ENCODE measurements at regions not wholly inside any gene's neighbourhood (a gene's known extent, or its start where the extent isn't known, plus 50 kb on each side); places are given as distances from the start of the nearest gene placed in this dataset.

DNA sequence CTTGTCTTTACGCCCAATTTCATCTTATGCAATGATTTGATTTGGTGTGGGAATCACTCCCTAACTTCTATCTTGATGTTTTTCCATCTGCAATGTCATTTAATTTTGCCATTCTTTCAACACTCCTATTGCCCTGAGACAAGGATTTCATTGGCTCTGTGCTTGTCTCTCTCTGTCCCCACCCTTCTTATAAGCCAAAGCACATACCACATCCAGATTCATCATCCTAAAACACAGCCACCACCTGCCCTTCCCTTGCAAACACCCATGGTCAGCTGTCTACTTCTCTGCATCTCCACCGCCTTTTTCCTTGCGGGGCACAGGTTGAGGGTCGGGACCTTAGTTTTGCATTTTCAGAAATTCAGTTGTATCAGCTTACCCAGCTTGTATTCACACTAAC lies 225.8 kb upstream of the SOX21 start:
- no peak overlapping the region for H3K4me3 ChIP-seq (ENCODE audit: low read length)
- H3K9me3 ChIP-seq (ENCODE audit: control insufficient read depth, low read length), result peaks cover 3% of the 10 kb centered on the region
- no peaks in the 10 kb centered on the region for H3K27me3 ChIP-seq (replicated peaks; ENCODE audit: control insufficient read depth, insufficient read depth, low read length)
- H3K36me3 ChIP-seq (ENCODE audit: control insufficient read depth, insufficient read depth, low read length, severe bottlenecking), result no peaks in the 10 kb centered on the region
- H3K9ac ChIP-seq (ENCODE audit: low read length), result no peak overlapping the region
- H3K4me1 ChIP-seq (ENCODE audit: control insufficient read depth, insufficient read depth, low read length), result no peaks in the 10 kb centered on the region
- DNase-seq (ENCODE audit: low read depth), result no peak

DNA sequence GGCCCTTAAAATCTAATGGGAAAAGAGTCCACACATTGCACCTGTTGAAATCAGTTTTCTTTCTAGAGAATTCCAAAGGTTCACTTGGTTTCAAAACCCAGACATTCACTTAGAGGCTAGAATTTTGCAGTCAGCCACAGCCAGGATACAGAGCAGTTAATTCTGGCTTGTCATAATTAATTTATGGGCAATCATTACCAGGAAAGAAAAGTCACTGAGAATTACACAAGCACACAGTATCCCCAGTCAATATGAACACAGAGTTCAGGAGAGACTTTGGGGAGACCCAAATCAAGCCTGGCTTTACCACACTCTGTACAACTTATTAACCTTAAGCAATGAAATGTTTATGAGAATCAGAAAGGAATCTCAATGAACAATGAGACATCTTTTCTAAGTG lies 224.3 kb upstream of the SOX21 start:
- no peaks in the 10 kb centered on the region for H3K9me3 ChIP-seq (ENCODE audit: control insufficient read depth, low read length)
- no peaks in the 10 kb centered on the region for H3K27me3 ChIP-seq (replicated peaks; ENCODE audit: control insufficient read depth, insufficient read depth, low read length)
- H3K4me3 ChIP-seq (ENCODE audit: low read length), result no peak overlapping the region
- H3K36me3 ChIP-seq (ENCODE audit: control insufficient read depth, insufficient read depth, low read length, severe bottlenecking), result no peaks in the 10 kb centered on the region
- no peak overlapping the region for H3K9ac ChIP-seq (ENCODE audit: low read length)
- no peaks in the 10 kb centered on the region for H3K4me1 ChIP-seq (ENCODE audit: control insufficient read depth, insufficient read depth, low read length)
- no peak for DNase-seq (ENCODE audit: low read depth)

DNA sequence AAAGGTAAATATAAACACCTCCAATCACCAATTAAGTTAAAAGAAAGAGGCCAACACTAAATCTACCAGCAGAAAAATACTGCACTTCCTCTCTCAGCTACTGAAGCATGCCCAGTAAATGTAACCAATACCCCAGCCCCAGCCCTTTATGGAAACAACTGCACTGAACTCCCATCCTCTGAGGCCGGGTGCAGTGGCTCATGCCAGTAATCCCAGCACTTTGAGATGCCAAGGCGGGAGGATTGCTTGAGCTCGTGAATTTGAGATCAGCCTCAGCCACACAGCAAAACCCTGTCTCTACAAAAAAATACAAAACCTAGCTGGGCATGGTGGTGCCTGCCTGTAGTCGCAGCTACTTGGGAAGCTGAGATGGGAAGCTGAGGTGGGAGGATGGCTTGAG lies 221.6 kb upstream of the SOX21 start:
- Histone ChIP-seq H3K27me3 (replicated peaks; ENCODE audit: control insufficient read depth, insufficient read depth, low read length) (no peaks in the 10 kb centered on the region), H3K9me3 (ENCODE audit: control insufficient read depth, low read length) (no peaks in the 10 kb centered on the region), H3K9ac (ENCODE audit: low read length) (no peak overlapping the region), H3K4me1 (ENCODE audit: control insufficient read depth, insufficient read depth, low read length) (no peaks in the 10 kb centered on the region), H3K4me3 (ENCODE audit: low read length) (no peak overlapping the region), H3K36me3 (ENCODE audit: control insufficient read depth, insufficient read depth, low read length, severe bottlenecking) (no peaks in the 10 kb centered on the region)
- DNase-seq (ENCODE audit: low read depth), result no peak

DNA sequence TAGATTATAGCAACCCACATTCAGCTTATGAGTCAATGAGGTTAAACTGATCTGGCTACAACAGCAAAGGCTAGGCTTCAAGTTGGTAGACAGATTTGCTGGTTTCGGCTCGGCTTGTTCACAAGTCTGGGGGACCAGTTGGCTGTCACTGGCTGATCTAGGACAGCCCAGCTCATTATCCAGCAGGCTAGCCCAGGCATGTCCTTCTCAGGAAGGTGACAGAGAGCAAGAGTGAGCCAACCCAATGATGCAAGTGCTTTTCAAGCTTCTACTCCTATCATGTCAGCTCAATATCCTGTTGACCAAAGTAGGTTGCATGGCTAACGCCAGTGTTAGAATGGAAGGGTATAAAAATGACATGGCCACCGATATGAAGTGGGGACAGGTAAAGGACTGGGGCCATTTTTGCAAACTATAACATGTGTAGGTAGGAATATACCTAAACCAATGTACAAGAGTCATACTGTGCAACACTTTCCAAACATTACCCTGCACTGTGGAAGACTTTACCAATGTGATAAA lies 220.9 kb upstream of the SOX21 start:
- Histone ChIP-seq H3K4me1 (ENCODE audit: control insufficient read depth, insufficient read depth, low read length) (no peaks in the 10 kb centered on the region), H3K36me3 (ENCODE audit: control insufficient read depth, insufficient read depth, low read length, severe bottlenecking) (no peaks in the 10 kb centered on the region), H3K4me3 (ENCODE audit: low read length) (no peak overlapping the region), H3K9ac (ENCODE audit: low read length) (no peak overlapping the region), H3K27me3 (replicated peaks; ENCODE audit: control insufficient read depth, insufficient read depth, low read length) (no peaks in the 10 kb centered on the region), H3K9me3 (ENCODE audit: control insufficient read depth, low read length) (no peaks in the 10 kb centered on the region)
- DNase-seq (ENCODE audit: low read depth), result no peak

DNA sequence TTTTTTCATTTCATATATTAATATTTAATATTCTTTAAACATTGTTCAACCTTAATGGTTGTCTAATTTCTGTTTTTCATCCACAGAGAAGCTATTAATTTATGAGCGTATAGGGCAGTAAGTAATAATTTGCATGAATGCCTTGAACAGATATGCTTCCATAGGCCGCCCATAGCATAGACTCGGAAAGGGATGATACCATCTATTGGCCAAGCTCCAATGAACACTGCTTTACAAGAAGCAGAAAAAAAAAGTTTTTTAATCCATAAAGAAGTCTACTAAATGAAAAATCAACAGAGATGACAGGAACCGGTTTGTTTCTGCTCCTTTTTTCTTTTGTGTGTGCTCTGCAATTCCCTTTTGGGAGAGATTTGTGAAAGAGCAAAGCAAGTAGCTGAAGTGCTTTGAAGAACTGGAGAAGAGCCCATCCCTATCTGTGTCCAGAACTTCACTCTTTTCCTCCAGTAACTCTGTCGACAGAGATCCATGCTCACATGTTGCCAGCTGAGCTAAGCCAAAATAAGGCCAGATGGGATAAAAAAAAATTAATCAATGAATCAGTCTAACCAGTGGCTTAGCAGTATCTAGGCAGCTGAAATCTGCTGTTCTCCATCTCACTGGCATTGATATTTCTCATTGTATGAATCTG lies 215.9 kb upstream of the SOX21 start:
- H3K9me3 ChIP-seq (ENCODE audit: control insufficient read depth, low read length), result peaks cover 1% of the 10 kb centered on the region
- no peaks in the 10 kb centered on the region for H3K4me1 ChIP-seq (ENCODE audit: control insufficient read depth, insufficient read depth, low read length)
- peaks cover 3% of the 10 kb centered on the region for H3K27me3 ChIP-seq (replicated peaks; ENCODE audit: control insufficient read depth, insufficient read depth, low read length)
- no peak overlapping the region for H3K9ac ChIP-seq (ENCODE audit: low read length)
- no peak for DNase-seq (ENCODE audit: low read depth)
- no peaks in the 10 kb centered on the region for H3K36me3 ChIP-seq (ENCODE audit: control insufficient read depth, insufficient read depth, low read length, severe bottlenecking)
- no peak overlapping the region for H3K4me3 ChIP-seq (ENCODE audit: low read length)

DNA sequence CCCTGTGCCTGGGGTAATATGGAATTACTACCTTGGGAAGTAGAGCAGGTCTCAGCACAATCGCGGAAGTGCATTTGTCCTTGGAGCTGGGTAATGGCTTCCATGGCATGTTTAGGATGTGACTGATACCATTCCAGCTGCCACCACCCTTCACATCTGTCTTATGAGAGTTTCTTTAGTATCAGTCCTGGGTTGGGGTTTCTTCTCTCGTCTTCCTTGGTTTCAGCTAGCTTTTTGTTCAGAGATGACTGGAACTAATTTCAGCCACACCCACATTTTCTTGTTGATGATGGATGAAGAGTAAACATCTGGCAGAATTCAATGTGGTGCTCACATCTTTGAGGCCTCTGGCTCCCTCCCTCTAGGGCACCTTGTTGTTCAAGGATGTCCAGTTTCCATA lies 212.9 kb upstream of the SOX21 start:
- Histone ChIP-seq H3K9ac (ENCODE audit: low read length) (no peak overlapping the region), H3K4me1 (ENCODE audit: control insufficient read depth, insufficient read depth, low read length) (no peaks in the 10 kb centered on the region), H3K36me3 (ENCODE audit: control insufficient read depth, insufficient read depth, low read length, severe bottlenecking) (no peaks in the 10 kb centered on the region), H3K27me3 (replicated peaks; ENCODE audit: control insufficient read depth, insufficient read depth, low read length) (peaks cover 13% of the 10 kb centered on the region), H3K4me3 (ENCODE audit: low read length) (no peak overlapping the region), H3K9me3 (ENCODE audit: control insufficient read depth, low read length) (peaks cover 2% of the 10 kb centered on the region)
- no peak for DNase-seq (ENCODE audit: low read depth)

DNA sequence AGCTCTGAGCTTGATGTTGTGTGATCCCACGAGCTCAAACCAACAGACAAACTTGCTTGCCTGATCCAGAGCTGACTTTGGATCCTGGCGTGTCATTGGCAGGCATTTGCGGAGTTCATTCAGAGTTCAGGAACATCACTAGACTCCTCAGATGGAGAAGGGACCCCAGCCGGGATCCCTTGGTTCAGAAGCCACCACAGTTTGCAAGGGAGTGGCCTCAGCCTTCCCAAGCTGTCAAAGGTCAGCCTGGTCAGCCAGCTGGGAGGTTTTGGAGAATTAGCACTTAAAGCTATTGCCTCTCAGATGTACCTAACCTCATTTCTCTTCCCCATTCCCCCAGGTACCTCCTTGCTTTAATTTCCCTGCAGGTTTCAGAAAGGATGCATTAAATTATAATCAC lies 208.8 kb upstream of the SOX21 start:
- H3K4me1 ChIP-seq (ENCODE audit: control insufficient read depth, insufficient read depth, low read length), result no peaks in the 10 kb centered on the region
- H3K27me3 ChIP-seq (replicated peaks; ENCODE audit: control insufficient read depth, insufficient read depth, low read length), result peaks cover 10% of the 10 kb centered on the region
- DNase-seq (ENCODE audit: low read depth), result no peak
- H3K36me3 ChIP-seq (ENCODE audit: control insufficient read depth, insufficient read depth, low read length, severe bottlenecking), result no peaks in the 10 kb centered on the region
- H3K4me3 ChIP-seq (ENCODE audit: low read length), result no peak overlapping the region
- no peak overlapping the region for H3K9ac ChIP-seq (ENCODE audit: low read length)
- peaks cover 2% of the 10 kb centered on the region for H3K9me3 ChIP-seq (ENCODE audit: control insufficient read depth, low read length)

DNA sequence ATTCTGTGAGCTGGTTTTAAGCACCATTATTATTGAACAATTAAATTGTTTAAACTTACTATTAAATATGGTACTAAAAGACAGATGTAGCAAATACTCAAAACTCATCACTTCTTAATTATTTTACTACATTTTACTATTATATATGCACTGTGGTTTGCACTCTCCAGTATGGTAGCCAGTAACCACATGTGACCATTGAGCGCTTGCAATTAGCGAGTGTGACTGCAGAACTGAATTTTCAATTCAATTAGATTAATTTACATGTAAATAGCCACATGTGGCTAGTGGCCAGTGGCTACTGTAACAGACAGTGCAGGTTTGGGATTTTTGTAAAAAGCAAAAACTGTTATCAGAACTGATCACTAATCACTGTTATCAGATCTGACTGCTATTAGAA lies 208.2 kb upstream of the SOX21 start:
- Histone ChIP-seq H3K36me3 (ENCODE audit: control insufficient read depth, insufficient read depth, low read length, severe bottlenecking) (no peaks in the 10 kb centered on the region), H3K9ac (ENCODE audit: low read length) (no peak overlapping the region), H3K27me3 (replicated peaks; ENCODE audit: control insufficient read depth, insufficient read depth, low read length) (peaks cover 10% of the 10 kb centered on the region), H3K4me1 (ENCODE audit: control insufficient read depth, insufficient read depth, low read length) (no peaks in the 10 kb centered on the region), H3K9me3 (ENCODE audit: control insufficient read depth, low read length) (peaks cover 2% of the 10 kb centered on the region), H3K4me3 (ENCODE audit: low read length) (no peak overlapping the region)
- DNase-seq (ENCODE audit: low read depth), result no peak

DNA sequence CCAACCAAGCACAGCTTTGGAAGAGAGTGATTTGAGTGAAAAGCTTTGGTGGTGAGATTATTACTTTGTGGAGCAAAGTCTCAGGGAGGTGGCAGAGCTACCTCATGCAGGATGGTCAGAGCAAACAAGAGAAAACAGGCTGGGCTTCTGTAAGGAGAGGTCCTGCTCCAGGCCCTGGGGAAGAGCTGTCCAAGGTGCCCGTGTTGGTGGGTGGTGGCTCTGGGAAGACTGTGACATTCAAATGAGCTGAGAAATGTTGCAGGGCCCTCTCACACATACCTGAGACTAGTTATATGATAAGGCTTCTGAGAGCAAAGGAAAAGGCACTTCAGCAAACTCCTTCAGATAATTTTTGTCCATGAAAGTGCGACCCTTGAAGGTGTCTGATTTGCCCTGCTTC lies 205.5 kb upstream of the SOX21 start:
- Histone ChIP-seq H3K9ac (ENCODE audit: low read length) (no peak overlapping the region), H3K4me1 (ENCODE audit: control insufficient read depth, insufficient read depth, low read length) (no peaks in the 10 kb centered on the region), H3K27me3 (replicated peaks; ENCODE audit: control insufficient read depth, insufficient read depth, low read length) (peaks cover 10% of the 10 kb centered on the region), H3K36me3 (ENCODE audit: control insufficient read depth, insufficient read depth, low read length, severe bottlenecking) (no peaks in the 10 kb centered on the region), H3K4me3 (ENCODE audit: low read length) (no peak overlapping the region), H3K9me3 (ENCODE audit: control insufficient read depth, low read length) (no peaks in the 10 kb centered on the region)
- DNase-seq (ENCODE audit: low read depth), result no peak

DNA sequence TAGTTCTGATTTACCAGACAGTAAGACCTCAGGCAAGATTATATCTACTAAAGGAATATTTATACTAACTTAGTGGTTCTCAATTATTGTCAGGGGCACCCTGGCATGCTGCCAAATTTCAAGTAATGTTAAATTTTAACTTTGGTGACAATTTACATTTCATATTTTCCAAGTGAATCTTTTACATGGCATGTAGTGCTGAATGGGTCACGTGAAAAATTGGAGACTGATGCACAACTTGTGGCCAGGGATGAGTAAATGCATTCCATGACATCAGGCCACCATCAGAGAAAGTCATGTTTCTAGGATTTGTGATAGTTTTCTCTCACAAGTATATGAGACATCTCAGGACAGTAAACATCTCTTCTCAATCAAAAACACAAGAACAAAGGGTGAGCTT lies 202.6 kb upstream of the SOX21 start:
- H3K9me3 ChIP-seq (ENCODE audit: control insufficient read depth, low read length), result no peaks in the 10 kb centered on the region
- no peak for DNase-seq (ENCODE audit: low read depth)
- H3K9ac ChIP-seq (ENCODE audit: low read length), result no peak overlapping the region
- no peak overlapping the region for H3K4me3 ChIP-seq (ENCODE audit: low read length)
- no peaks in the 10 kb centered on the region for H3K4me1 ChIP-seq (ENCODE audit: control insufficient read depth, insufficient read depth, low read length)
- H3K27me3 ChIP-seq (replicated peaks; ENCODE audit: control insufficient read depth, insufficient read depth, low read length), result no peaks in the 10 kb centered on the region
- no peaks in the 10 kb centered on the region for H3K36me3 ChIP-seq (ENCODE audit: control insufficient read depth, insufficient read depth, low read length, severe bottlenecking)

DNA sequence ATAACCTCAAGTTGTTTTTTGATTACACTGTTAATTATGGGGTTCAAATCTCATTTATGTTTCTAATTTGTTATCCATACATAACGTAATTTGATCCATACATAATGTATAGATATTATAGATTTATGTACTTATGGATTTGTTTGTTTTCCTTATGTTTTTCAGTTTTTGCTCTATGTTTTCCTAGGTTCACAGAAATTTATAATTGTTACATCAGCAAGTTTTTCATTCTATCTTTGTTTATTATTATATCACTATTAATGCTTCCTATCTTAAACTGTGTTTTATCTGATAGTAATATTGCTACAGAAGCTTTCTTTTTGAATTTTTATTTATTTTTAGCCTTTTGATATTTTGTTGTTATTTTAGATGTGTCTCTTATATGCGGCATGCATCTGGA lies 194.3 kb upstream of the SOX21 start:
- no peak for DNase-seq (ENCODE audit: low read depth)
- no peak overlapping the region for H3K9ac ChIP-seq (ENCODE audit: low read length)
- H3K36me3 ChIP-seq (ENCODE audit: control insufficient read depth, insufficient read depth, low read length, severe bottlenecking), result no peaks in the 10 kb centered on the region
- no peaks in the 10 kb centered on the region for H3K4me1 ChIP-seq (ENCODE audit: control insufficient read depth, insufficient read depth, low read length)
- H3K4me3 ChIP-seq (ENCODE audit: low read length), result no peak overlapping the region
- no peaks in the 10 kb centered on the region for H3K9me3 ChIP-seq (ENCODE audit: control insufficient read depth, low read length)
- no peaks in the 10 kb centered on the region for H3K27me3 ChIP-seq (replicated peaks; ENCODE audit: control insufficient read depth, insufficient read depth, low read length)
